HG03342 (cell line): ENCODE measurements at regions not wholly inside any gene's neighbourhood (a gene's known extent, or its start where the extent isn't known, plus 50 kb on each side); places are given as distances from the start of the nearest gene placed in this dataset.
"Not testable (repeated sequence)": the region's sequence is repeated elsewhere in the genome, so short reads cannot be mapped to it uniquely, and the experiment has no call there.

Experiments
- ATAC-seq: cut with Tn5 transposase; IDR thresholded peaks from one replicate; pipeline ENCODE4 v1.9.1; 2021; ENCODE audit warnings: mild to moderate bottlenecking, moderate library complexity; ENCODE audit not compliant: unreplicated experiment

DNA sequence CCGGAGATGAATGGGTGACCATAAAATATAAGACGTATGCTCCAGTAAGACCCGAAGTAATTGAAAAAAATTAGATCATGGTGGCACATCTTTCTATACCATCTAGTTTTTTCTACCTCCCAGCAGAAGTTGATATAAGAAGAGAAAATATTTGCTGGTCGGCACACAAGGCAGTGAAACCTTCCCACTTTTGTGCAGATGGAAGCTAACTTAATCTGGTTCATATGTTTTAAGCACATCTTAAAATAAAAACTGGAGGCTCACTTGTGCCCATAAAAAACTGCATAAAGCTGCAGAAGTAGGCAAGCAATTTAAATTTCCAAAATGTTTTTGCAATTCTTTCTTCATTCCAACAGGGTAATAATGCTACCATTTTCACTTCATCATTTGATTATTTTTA is 449.2 kb downstream of the CNTN3 start:
- no peak for ATAC-seq

DNA sequence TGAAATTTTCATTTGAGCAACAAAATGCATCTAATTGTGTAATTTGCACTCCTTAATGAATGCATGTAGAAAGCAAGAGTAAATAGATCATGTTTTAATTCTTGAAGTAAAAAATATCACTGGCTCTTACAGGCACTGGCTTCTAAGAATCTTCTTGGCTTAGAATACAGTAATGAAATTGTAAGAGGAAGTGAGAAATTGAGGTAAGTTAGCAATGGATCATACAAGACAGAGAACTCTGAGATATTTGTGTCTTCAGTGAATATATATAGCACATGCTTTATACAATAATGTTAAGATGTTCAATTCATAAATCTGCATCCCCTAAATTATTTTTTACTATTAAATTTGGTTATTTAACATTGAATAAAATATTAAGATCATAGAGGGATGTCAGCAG is 465.0 kb downstream of the CNTN3 start:
- ATAC-seq = no peak

DNA sequence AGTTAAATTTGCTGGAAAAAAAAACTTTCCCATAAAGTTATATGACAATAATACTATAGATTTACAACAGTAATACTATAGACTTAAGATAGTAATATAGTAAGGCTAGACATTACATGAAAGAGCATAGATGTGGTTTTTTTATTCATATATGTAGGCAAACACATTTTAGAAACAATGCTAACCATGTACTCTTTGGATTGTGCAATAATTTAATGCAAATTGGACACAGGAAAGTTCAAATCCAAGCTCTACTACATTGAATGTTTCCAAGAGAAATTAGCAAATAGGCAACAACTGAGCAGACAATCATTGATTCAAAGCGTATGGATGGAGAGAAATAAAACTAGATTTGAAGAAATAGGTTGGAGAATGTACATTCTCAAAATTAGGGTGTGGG is 469.2 kb downstream of the CNTN3 start:
- no peak for ATAC-seq

GRCh38 chr3:74139648-74140047 is 474.8 kb downstream of the CNTN3 start:
- ATAC-seq = no peak

DNA sequence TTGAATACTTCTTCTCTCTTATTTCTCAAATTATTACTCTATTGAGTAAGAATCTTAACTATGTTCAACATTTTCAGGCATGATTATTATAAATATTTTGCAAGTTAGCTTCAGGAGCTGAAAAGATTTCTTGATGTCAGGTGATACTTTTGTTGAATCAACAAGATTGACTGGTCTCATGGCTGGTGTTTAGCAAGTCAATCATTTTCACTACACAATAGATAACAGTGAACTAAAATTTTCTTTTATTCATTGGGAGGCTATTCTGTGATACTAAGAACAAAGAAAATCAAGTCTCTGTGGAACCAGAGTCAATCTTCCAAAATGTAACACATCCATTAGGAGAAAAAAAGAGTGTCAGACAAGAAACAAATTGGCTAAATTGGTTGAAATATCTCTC is 476.7 kb downstream of the CNTN3 start:
- no peak for ATAC-seq

GRCh38 chr3:74135808-74136207 is 478.7 kb downstream of the CNTN3 start:
- ATAC-seq = no peak

DNA sequence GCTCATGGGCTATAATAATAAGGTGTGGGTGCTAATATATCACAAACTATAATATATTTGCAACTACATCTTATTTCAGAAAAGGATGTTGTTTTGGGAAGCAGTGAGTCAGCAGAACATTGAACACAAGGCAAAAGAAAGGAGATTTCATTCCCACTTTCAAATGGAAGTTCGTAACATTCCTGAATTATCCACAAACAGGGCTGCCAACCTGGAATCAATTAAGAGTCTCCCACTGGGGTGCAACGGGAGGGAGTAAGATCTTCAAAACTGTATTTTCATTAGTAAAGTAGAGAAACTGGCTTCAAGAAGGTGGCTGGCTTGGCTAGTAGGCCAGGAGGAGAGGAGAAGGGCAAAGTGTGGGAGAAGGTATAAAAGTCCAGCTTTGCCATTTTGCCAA is 479.6 kb downstream of the CNTN3 start:
- no peak for ATAC-seq

DNA sequence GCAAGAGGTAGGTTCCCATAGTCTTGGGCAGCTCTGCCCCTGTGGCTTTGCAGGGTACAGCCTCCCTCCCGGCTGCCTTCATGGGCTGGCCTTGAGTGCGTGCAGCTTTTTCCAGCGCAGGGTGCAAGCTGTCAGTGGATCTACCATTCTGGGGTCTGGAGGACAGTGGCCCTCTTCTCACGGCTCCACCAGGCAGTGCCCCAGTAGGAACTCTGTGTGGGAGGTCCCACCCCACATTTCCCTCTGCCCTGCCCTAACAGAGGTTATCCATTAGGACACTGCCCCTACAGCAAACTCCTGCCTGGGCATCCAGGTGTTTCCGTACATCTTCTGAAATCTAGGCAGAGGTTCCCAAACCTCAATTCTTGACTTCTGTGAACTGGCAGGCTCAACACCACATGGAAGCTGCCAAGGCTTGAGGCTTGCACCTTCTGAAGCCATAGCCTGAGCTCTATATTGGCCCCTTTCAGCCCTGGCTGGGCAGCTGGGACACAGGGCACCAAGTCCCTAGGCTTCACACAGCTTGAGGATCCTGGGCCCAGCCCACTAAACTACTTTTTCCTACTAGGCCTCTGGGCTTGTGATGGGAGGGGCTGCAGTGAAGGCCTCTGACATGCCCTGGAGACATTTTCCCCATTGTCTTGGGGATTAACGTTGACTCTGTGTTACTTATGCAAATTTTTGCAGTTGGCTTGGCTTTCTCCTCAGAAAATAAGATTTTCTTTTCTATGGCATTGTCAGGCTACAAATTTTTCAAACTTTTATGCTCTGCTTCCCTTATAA is 482.7 kb downstream of the CNTN3 start:
- ATAC-seq = not testable (repeated sequence)

GRCh38 chr3:74129611-74130010 is 484.8 kb downstream of the CNTN3 start:
- no peak for ATAC-seq

DNA sequence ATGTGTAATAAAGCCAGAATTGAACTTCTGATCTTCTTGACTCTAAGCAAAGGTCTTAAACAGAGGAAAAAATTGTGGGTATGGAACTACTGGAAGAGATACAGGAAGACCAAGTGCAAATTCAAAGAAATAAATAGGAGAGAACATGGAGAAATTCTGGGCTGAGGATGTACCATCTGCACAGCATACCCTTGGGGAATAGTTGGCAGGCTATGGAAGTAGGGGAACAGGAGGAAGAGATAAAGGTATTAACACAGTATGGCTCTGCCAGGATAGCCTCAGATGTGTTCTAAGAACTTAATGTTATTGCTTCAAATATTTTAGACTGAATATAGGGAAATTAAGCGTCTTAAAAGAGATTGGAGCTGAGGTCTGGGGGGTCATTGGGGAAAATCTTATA is 485.4 kb downstream of the CNTN3 start:
- no peak for ATAC-seq

DNA sequence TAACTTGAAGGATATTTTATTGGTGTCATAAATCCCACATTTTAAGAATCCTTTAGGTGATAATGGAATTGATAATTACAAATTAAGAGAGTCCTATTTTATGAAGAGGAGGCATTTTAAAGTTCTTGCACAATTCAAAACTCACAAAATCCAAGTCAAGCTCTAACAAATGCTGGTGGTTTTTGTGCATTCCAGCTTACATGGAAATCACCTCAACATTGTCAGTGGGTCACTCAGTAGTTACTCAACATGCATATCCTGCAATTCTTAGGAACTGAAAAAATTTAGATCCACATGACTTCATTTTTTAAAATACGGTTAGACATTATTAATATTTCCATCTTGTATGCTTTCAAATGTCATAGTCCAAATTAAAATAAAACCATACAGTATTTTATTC is 487.2 kb downstream of the CNTN3 start:
- no peak for ATAC-seq

DNA sequence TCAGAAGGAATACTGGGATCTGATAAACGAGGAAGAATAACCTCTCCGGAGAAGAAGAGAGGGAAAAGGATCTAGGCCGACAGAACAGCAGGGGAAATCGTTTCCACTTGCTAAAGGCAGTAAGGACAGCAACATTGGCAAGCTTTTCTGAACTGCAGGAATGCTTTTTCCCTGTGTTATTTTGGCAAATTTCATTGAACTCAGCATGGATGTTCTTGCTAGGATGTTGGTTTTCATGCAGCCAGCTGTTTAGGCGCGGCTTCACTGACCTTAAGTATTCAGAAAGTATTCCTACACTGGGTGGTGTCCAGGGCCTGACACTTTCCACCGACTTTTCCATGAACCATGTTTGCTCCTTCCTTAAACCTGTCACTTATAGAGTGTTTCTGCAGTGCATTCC is 489.7 kb downstream of the CNTN3 start:
- ATAC-seq = no peak

DNA sequence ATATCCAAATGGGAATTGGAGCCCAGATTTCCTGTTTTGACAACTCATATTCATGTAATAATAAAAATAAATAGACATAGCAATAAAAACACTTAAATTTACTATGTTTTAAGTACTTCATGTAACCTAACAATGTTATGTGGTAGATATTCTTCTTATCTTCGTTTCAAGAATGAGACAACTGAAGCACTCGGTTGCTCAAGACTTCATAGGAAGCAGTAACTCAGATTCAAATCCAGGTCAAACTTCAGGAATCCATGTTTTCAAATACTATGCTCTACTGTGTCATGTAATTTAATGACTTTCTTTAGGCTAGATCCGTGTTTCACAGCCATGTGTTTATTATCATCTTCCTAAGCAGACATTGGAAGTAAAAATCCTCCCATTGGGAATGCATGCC is 492.2 kb downstream of the CNTN3 start:
- ATAC-seq = no peak

GRCh38 chr3:74121761-74122160 is 492.7 kb downstream of the CNTN3 start:
- ATAC-seq = no peak

- no peak for ATAC-seq
These were observed 494.5 kb upstream of the PDZRN3 start for GRCh38 chr3:74119221-74119620.

DNA sequence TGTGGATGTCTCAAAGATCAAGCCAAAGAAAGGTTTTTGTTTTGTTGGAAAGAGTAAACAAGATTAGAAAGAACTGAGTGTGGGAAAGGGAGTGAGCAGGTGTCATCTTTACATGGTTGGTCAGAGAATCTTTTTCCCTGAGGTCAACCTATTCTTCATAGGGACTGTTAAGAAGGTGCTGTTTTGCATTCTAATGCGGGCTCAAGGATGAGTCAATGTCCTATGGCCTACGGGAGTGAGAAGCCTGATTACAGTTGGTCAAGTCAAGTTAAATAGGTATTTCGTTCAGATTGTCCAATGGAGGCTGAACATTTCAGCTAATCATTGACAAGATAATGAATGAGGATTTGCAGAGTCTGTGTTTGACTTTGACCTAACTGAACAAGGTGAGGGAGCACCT is 491.2 kb upstream of the PDZRN3 start:
- ATAC-seq = no peak

GRCh38 chr3:74107451-74107850 is 482.7 kb upstream of the PDZRN3 start:
- ATAC-seq = no peak

DNA sequence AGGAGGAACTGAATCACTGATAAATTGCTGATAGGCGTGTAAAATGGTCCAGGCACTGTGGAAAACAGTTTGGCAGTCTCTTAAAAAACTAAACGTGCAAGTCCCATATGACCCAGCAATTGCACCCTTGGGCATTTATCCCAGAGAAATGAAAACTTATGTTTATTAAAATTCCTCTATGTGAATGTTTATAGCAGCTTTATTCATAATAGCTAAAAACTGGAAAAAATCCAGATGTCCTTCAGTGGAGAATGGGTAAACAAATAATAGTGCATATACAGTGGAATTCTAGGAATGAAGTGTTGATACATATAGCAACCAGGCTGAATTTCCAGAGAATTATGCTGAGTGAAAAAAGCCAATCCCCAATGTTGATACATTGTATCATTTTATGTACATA is 482.2 kb upstream of the PDZRN3 start:
- no peak for ATAC-seq

DNA sequence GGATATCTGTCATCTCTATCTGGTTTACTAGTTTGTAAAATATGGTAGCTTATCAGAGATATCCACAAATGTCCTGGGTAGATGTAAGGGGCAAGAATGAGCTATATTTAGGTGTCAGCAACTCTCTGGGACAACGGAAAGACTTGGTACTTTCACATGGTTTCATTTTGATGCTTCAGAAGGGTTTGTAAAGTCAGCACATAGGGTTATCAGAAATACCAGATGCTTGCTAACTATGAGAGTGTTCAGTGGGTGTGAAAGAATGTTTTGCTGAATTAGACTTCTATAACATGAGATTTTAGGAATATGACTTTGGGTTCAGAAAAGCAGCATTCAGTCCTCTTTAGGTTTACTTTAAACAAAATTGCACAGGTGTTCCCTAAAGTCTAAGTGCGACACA is 466.5 kb upstream of the PDZRN3 start:
- no peak for ATAC-seq

DNA sequence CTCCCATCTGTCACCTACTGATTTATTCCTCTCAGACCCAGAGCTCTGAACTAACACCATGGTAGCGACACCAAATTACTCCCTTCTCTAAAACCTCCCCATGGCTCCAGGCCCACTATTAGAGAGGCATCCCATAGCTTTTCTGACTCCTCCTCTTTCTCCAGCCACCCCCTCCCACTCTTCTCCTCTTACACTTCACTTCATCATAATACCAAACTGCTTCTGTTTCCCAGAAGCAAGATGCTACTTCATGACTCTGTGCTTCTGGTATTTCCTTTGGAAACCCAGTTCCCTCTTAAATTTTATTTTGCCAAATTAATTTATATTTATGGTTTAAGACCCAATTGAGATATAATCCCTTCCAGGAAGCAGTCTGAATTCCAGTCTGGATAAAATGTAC is 465.1 kb upstream of the PDZRN3 start:
- no peak for ATAC-seq

DNA sequence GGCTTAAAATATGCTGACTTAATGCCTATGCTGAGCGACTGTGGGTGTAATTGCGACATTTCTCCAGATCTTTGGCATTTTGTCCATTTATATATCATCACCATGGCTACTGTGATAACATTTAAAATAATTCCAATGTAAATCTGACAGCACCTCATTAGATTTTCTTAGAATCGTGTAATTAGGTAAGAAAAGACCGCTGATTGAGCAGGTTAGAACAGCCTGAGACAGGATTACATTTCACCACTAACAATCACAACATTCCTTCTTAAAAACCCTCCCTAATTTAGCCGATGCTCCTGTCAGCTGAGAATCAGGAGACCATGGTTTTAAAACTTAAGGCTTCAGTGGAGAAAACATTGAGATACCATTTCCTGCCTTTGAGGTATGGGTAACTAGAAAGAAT is 455.3 kb upstream of the PDZRN3 start:
- ATAC-seq = no peak

DNA sequence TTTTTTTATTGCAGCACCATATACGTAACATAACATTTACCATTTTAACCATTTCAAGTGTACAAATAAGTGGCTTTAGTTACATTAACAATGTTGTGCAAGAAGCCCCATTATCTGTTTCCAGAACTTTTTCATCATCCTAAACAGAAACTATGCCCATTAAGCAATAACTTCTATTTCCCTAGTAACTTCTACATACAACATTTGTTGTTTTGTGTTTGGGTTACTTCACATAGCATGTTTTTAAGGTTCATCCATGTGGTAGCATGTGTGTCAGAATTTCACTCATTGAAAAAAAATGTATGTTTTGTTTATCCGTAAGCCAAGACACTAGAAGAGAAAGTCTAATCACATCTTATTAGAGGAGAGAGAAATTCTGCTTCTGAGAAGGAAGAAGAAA is 450.5 kb upstream of the PDZRN3 start:
- ATAC-seq = no peak

GRCh38 chr3:74074700-74075099 is 450.0 kb upstream of the PDZRN3 start:
- no peak for ATAC-seq
